SKM-1 (cell line): ENCODE measurements at regions not wholly inside any gene's neighbourhood (a gene's known extent, or its start where the extent isn't known, plus 50 kb on each side); places are given as distances from the start of the nearest gene placed in this dataset.

ENCODE experiments used
- DNase-seq: peaks from one replicate; lab custom pipeline; 2025; ENCODE audit not compliant: unreplicated experiment; lab: John Stamatoyannopoulos, UW

DNA sequence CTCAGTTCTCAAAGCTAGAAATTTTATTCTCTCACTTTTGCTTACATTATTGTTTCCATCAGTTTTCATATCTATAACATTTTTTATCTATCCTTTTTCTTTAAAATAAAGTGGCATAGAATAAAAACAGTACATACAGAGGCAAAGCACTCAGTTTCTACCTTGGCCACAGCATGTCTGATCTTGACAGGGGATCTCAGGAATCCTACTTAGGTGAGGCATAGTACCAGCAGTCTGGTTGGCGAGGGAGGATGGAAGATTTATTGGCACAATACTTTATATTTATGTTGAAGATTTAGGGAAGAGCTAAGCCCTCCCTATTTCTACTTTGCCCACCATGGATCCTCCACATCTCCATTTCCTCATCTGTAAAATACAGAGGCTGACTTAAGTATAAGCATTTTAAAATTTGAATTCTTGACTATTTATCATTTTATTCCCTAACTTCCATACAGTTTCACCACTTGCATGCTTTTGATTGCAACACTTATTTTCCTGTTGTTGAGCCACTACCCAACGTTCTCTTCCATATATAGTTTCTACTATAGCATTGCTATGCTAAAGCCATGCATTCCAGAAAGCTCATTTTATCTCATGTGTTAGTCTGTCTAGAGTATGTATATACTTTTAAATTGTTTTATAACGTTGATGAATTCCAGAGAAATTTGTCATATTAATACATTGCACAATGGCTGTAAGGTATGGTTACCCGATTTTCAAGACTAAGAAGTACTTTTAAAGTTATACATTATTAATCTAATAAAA, 506.7 kb downstream of the KCTD12 start:
- no peak for DNase-seq

DNA sequence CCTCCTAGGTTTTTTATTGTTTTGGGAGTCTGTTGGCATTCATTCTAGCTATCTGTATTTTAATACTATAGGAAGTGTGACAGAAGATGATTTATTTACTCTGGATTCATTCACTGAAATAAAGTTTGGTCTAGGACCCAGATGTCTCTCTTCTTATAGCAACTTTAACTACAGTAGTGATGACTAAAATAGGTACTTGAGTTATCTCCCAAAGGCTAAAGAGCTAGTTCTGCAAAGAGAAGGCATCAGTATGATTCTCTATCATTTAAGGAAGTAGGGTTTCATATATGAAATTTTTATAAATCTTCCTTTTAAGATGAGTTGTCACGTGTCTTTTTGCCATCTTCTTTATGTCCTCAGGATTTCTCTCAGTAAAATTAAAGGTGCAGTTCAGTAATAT, 507.4 kb downstream of the KCTD12 start:
- DNase-seq = no peak

DNA sequence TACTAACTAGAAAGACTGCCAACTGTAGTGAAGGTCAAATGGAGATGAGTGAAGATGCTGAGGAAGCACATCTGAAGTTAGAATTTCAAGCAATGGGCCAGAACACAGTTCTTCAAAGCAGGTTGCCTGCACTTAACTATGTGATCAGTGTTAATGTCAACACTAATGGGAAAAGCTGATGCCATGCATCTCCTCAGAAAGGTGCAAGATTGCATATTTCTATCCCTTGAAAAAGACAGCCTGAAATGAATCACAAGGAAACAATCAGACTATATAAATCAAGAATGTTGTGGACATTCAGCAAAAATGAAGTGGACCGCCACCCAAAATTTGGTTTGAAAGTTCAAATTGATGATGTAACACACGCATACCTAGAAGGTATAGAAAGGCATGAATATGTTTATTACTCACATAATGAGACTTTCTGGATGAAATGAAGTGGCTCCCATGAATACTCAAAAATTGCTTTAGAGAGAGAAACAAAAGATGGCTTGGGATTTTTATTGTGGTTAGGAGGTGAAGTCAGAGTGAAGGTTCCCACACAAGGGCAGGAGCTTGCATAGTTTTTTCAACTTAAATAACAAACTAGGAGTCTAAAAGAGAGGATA, 522.4 kb downstream of the KCTD12 start:
- DNase-seq = no peak

DNA sequence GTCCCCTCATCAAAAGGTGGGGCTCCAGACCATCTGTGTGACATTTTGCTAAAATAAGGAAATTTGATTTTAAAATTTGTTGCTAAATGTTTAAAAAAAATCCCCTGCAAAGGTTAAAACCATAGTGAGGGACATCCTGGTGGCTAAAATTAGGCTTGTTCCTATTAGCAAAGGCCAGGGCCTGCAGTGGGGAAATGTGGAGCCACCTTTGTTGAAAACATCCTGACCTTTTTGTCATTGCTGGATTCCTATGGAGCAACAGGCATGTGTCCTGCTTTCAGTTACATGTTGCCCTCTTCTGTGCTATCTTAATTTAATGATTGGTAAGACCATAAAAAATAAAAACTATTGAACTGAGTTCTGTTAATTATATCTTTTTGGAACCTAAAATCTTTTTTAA, 524.3 kb downstream of the KCTD12 start:
- DNase-seq = no peak

DNA sequence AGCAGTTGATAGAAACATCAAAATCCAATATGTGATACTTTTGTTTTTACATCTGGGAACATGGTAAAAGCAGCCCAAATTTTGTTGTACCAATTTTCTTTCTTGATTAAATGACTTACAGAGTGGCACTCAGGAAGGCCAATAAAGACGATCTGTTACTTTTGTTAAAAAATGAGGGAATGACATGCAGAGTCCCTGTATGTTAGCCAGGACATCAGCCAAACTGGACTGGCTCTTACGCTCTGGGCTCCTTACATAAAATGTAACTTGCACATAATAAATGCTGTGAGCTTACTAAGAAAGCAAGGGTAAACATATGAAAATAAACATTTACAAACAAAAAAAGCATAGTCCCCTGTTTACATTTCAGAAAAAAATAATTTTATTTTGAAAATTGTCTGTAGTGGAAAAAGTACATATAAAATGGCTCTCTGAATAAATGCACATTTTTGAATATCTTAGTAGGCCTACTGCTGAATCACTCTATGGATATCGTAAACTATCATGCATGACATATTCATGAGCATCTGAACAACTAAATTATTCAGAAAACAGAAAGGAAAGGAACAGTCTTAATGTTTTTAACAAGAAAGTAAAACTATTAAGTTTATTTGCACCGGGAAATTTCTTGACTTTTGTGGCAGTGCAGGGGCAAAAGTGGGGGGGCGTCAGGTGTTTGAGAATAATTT, 534.5 kb downstream of the KCTD12 start:
- DNase-seq = no peak

DNA sequence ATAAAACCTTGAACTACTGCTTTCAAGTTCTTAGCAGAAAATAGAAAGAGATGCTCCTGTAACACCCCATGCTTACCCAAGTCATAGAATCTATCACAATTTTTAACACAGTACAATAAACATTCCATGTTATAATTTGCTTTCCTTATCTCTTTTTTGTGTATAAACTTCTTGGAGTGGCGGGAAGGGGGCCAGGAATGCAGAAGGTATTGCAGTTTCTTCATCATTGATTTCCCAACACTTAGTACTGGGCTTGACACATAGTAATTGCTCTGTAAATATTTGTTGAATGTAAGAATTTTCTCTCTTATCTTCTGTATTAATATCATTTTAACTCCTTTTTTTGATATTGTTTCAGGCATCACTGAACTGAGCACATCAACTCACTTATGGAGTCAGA, 535.8 kb downstream of the KCTD12 start:
- DNase-seq = no peak

DNA sequence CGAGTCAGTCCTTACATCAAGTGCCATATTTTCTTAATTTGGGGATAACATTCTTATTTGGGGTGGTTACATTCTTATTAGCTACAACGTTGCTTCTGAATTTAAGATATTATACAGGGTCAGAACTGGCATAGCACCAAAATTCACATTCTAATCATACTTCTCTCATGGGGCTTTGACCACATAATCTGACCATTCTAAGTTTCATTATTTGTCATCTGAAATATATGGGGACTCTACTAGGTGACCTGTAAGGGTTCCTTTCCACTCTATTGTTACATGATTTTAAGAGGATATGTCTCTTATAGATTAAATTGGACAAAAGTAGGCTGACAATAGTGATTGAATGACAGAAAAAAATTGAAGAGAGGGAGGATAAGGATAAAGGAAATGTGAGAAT, 536.5 kb downstream of the KCTD12 start:
- no peak for DNase-seq

DNA sequence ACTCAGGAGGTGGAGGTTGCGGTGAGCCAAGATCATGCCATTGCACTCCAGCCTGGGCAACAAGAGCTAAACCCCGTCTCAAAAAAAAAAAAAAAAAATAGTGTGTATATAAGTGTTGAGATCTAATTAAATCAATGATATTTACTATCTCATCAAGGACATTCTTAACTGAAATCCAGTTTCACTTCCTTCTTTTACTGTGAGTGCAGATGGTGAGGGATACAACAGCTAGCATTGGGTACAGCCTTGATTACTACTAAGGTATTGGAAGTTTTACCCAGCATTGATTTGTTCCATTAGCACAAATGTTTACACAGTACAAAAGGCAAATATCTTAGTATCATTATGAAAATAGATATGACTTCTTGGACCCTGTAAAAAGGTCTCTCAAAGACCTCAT, 546.6 kb downstream of the KCTD12 start:
- DNase-seq = no peak

DNA sequence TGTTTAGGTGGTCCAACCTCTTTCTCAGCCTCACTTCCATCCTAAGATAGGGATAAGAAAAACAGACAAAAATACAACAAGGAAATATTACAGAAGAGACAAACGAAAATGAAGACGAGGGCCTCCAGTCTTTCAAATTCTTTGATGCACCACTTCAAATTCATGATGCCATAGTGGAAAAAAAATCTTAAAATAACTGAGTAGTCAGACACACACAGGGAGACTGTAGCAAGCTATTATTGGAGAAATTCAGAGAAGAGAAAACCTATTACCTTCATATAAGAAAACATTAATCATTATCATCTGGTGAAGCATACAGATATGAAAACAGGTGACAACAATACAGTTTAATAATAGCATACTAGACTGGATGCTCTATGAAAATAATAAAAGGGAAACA, 548.2 kb downstream of the KCTD12 start:
- DNase-seq = no peak

DNA sequence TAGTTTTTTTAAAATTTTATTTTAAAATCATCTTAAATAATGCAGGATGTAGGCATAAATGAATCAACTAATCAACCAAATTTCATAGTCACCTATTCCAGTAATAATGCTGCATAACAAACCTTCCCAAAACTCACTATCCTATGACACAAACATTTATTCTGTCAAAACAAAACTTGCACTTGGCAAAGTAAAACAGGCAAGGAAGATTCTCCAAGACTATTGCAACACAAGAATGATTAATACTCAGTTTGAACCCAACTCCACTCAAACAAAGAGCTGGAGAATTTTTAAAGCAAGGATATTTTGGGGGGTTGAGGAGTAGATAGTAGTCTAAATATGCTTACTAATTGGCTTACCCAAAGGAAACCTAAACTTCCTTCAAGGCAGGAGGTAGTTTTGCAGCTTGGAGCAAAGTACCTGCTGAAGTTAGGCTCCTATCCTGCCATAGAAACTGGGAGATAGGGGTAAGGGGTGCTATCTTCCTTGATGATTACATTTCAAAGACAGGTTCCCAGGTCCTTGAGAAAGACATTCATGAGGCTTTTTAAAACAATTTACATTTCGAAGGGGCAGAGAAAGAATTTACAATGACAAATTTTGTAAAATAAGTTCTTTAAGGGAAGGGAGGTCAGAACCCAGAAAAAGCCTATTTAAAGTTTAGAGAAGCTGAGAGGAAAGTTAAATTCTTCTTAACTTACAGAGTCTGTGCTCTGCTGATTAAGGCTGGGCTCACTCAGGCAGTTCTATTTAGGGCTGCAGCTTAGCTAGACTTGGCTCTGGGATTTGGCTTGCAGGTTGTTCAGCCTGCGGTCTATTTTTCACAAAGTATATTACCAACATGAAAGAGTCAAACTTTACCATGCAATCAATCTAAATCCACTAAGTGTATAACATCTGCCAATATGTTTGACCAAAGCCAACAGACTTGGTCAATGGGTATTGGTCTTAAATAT, 549.0 kb downstream of the KCTD12 start:
- DNase-seq = no peak

DNA sequence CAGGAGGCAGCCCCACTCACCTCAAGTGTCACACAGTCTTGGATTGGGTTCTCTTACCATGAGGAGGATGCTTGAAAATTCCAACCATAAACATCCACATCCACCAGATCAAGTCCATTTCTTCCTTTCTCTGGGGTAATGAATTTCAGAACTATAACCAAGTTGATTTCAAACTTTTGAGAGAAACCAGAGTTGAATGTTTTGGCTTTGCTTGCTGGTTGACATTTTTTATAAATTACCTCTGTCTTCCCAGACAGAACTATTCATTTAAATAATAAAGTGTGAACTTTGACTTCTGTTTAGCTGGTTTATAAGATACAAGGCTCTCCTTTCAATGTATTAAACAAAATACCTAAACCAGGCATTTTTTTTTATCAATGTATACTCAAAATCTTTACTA, 550.7 kb downstream of the KCTD12 start:
- no peak for DNase-seq

DNA sequence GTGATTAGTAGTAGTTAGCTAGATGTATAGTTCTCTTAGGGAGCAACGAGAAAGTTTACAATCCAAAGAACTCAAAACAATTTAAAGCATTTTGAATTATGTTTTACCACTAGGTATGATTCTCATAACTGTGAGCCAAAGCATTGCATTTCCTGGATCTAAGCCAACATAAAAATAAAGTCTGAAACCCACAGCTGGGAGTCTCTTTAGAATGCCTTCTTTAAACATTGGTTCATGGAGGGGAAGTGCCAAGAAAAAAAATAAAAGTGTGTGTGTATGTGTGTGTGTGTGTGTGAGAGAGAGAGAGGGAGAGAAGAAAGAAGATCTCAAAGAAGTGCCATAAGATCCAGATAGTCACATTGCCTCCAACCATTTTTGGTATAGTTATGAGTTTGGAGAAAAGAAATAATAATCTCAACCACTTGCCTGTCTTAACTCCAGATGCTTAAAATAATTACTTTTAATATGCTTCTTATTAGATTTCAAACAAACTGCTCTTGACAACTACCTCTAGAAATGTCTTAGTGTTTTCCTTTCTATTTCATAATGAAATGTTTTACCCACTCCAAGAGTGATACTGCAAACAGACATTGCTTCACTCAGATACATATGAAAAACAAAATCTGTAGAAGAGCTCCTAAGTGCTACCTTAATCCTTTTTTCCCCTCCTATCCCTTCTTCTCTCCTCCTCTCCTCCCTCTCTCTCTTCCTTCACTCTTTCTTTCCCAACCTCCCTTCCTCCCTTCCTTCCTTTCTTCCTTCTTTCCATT, 554.1 kb downstream of the KCTD12 start:
- DNase-seq = no peak

DNA sequence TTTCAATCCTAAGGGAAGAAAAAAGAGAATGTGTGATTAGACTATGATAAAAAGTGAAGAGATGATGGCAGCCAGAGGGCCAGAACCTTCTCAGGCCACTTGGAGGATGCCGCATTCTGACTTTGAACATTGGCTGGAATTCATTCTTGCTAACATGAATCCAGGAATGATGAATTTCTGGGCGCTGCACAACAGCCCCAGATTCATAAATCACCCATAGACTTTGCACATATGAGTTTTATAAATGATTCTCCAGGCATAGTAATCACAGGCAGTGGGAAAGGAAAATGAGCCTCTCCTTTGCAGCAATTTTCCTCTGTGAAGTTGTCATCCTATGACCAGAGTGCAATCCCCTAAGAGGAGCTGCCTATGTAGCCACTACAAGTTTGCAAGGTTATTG, 555.4 kb downstream of the KCTD12 start:
- no peak for DNase-seq

DNA sequence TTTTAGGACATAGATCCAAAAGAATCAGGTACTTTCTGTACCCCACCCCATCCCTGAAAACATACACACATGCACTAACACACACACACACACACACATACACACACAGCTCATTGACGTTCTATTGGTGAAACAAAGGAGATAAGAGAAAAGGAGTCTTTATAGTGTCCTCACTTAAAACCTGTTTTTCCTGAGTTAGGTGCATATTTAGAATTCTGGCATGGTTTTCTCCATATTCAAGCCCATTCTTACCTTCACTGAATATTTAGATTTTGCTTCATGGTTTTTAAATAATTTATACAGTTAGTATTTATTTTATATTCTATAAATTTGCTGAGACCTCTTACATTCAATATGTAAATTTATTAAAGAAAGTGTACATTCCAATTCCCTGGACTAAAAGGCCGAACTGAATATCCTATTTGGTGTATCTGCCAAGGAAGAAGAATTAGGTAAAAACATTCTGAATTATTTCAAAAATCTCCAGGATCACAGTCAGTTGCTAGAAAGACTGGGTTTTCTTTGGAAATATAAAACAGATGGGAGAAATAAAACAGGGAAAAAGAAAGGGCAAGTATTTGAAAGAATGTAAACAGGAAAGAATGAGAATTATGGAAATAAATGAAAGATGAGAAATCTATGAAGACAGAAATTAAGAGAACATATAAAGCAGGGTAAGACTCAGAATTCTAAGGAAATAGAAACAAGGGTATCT, 556.2 kb downstream of the KCTD12 start:
- no peak for DNase-seq

DNA sequence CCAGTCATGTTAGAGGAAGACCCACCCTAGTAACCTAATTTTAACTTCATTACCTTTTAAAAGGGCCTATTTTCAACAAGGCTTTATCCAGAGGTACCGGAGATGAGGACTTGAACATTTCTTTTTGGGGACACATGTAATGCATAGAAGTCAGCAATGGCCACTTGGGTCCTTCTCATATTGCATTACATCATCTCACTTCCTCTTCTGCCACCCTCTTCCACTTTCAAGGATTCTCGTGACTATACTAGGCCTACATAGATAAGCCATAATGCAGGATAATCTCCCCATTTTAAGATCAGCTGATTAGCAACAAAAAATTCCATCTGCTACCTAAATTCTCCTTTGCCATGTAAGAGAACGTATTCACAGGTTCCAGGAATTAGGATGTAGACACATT, 557.2 kb downstream of the KCTD12 start:
- peak; percentile 2 for DNase-seq

DNA sequence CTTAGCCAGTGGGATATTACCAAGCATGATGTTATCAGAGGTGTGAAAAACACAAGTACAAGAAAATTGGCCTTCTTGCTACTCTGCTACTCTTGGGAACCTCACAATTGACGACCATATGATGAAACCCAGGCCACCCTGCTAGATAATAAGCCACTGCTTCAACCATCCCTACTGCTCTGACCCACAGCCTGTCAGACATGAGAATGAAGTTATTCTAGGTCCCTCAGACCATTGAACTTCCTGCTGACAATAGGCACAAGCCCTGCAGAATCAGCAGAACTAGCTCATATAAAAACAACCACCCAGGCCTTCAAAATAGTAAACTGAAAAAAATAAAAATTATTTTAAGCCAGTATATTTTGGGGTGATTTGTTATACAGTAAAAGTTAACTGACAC, 559.9 kb downstream of the KCTD12 start:
- DNase-seq = no peak

DNA sequence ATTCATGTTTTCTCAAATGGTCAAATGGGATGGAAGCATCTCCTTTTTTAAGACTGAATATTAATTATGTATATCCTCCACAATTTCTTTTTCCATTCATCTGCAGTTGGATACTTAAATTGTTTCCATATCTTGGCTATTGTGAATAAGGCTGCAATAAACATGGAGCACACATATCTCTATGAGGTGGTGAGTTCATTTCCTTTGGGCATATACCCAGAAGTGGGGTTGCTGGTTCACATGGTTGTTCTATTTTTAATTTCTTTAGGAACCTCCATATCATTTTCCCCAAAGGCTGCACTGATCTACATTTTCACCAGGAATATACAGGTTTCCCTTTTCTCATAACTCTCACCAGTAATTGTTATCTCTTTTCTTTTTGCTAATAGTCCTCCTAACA, 566.3 kb downstream of the KCTD12 start:
- DNase-seq = no peak

DNA sequence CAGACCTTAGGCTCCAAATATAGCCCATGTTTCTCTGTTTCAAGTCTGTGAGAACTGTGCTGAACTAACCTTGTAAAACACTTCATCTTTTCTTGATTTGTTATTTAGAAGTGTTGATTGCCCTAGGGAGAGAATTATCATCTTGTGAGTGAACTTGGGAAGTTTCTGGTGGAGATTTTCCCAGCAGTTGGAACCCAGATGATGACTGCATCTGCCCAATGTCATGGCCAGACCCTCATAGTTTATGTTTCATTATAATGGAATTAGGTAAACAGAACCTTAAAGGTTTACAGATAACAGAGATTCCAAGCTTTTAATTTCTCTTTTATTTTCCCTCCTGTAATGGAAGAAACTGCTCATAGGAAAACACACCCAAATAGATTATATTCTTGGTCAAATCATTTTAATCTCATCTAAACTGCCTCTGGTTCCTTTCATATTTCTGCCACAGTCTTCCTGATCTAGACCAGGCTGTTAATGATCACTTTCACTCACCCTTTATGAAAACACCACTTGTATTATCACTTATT, 569.1 kb downstream of the KCTD12 start:
- DNase-seq = no peak

DNA sequence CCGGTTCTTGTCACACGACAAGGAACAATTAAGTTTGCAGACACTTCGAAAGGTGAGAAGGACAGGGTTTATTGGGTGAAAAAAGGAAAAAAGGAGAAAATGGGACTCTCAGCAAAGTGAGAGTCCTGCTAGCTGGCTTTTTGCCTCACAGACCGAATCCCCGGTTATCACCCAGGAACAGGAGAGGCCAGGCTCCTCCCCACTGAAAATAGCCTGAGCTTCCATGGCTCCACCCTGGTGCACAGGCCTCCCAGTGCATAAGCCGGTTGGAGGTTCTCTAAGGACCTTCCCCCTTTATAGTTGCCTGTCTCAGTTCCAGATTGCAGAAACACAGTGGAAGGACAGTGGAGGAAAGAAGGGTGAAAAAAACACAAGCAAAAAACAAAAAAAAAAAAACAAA, 571.7 kb downstream of the KCTD12 start:
- DNase-seq = no peak

DNA sequence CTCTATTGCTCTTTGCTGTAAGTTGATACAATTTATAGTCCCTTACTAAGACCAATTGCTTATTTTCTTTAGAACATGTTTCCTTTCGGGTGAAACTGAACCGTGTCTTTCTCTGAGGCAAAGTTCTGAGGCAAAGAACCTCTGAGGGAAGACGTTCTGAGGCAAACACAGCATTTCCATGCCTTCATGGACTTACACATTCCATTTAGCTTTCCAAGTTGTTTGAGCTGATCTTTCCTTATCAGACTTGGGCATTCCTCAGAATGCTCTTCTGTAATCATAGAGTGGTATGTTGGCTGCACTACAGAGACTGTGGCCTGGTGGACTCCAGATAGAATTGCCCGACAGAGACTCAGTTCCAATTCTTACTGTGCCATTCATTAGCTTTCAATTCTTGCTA, 579.1 kb downstream of the KCTD12 start:
- no peak for DNase-seq
